HepG2 (cell line): ENCODE measurements at regions not wholly inside any gene's neighbourhood (a gene's known extent, or its start where the extent isn't known, plus 50 kb on each side); places are given as distances from the start of the nearest gene placed in this dataset.

Experiments used
- ATAC-seq: fragments of 200-7000 bp; cut with Tn5 transposase; 3 replicates; pipeline ENCODE4 v1.9.1; 2020; ENCODE audit warnings: mild to moderate bottlenecking, moderate library complexity
- BruUV-seq: library from RNA; stranded (reverse); fragments of 400-500 nt; replicated peaks from 2 replicates; lab custom pipeline; 2021; lab: Mats Ljungman, UMichigan
- CTCF ChIA-PET: fragments of 300-600 bp; formaldehyde crosslinking; extraction: SDS; loops from one replicate; lab custom pipeline; 2021; ENCODE audit warnings: low total read pairs, inconsistent platforms, low intra/inter-chr PET ratio; lab: Yijun Ruan, JAX
- POLR2A ChIA-PET: fragments of 350-600 bp; sonication (Branson Sonifier 250); formaldehyde crosslinking; loops from one replicate; lab custom pipeline; 2020; ENCODE audit warnings: antibody characterized with exemption, inconsistent platforms; lab: Yijun Ruan, JAX
- DNase-seq: peaks from one replicate; pipeline ENCODE4 v3.0.0-alpha.2; 2015; ENCODE audit warnings: low spot score
- FAIRE-seq: peaks from 3 replicates; lab custom pipeline; 2011; peaks lifted over from hg19 to GRCh38; lab: Jason Lieb, UNC
- H2AFZ ChIP-seq: one replicate; pipeline ENCODE4 v1.6.1; 2011; ENCODE audit warnings: low read length, inconsistent platforms
- H3K27ac ChIP-seq: fragments of 300-600 bp; 3 replicates; pipeline ENCODE4 v1.8.0; 2011; ENCODE audit warnings: mixed run types, mild to moderate bottlenecking, mixed read lengths, low read length, inconsistent platforms; ENCODE audit not compliant: insufficient read depth; ENCODE audit errors: extremely low read length
- H3K27me3 ChIP-seq, 2 experiments: fragments of 200-600 bp in 1 of 2; 2 replicates in 1 of 2; 3 replicates in 1 of 2; pipeline versions ENCODE4 v1.6.0 to v1.8.0; 2011; ENCODE audit warnings: low read length in 2 of 2, mild to moderate bottlenecking in 2 of 2, moderate library complexity in 2 of 2, inconsistent platforms in 1 of 2; ENCODE audit not compliant: insufficient read depth in 2 of 2, control insufficient read depth in 1 of 2
- H3K36me3 ChIP-seq, 2 experiments: fragments of 200-600 bp in 1 of 2; replicated peaks in 1 of 2; 2 replicates in 1 of 2; 3 replicates in 1 of 2; pipeline versions ENCODE4 v1.5.1 to v1.8.0; 2011; ENCODE audit warnings: low read length in 2 of 2, inconsistent platforms in 1 of 2; ENCODE audit not compliant: insufficient read depth in 2 of 2, control insufficient read depth in 1 of 2
- H3K4me1 ChIP-seq: 2 replicates; pipeline ENCODE4 v1.5.1; 2012; ENCODE audit warnings: low read length, inconsistent platforms; ENCODE audit not compliant: insufficient read depth
- H3K4me2 ChIP-seq: 2 replicates; pipeline ENCODE4 v1.6.0; 2011; ENCODE audit warnings: low read depth, low read length, inconsistent platforms
- H3K4me3 ChIP-seq, 3 experiments: fragments of 200-600 bp in 1 of 3; sonication (generic), shearing (Covaris generic) in 1 of 3; replicated peaks in 1 of 3; 2 replicates each; pipeline ENCODE4 v1.5.1; 2011 to 2016; ENCODE audit warnings: low read length in 3 of 3, inconsistent platforms in 2 of 3, low read depth in 2 of 3, mild to moderate bottlenecking in 2 of 3, control low read depth in 1 of 3, mixed read lengths in 1 of 3; ENCODE audit not compliant: insufficient read depth in 1 of 3
- H3K79me2 ChIP-seq: one replicate; pipeline ENCODE4 v1.6.1; 2011; ENCODE audit warnings: low read length, inconsistent platforms; ENCODE audit not compliant: insufficient read depth
- H3K9ac ChIP-seq: 2 replicates; pipeline ENCODE4 v1.6.0; 2011; ENCODE audit warnings: mild to moderate bottlenecking, low read depth, low read length, inconsistent platforms; ENCODE audit not compliant: insufficient read depth
- H3K9me3 ChIP-seq: 2 replicates; pipeline ENCODE4 v1.5.1; 2012; ENCODE audit warnings: mild to moderate bottlenecking, low read length
- H4K20me1 ChIP-seq: 2 replicates; pipeline ENCODE4 v1.6.0; 2011; ENCODE audit warnings: inconsistent platforms, mild to moderate bottlenecking, low read length, moderate library complexity; ENCODE audit not compliant: insufficient read depth
- AHR ChIP-seq: IDR thresholded peaks from 2 replicates; pipeline ENCODE4 v1.6.1; 2018; ENCODE audit warnings: missing genetic modification reagents, missing compliant biosample characterization
- EHMT2 ChIP-seq: fragments of 200-600 bp; sonication (generic); IDR thresholded peaks from 2 replicates; pipeline ENCODE4 v1.7.0; 2017; ENCODE audit warnings: antibody characterized with exemption, low read depth, low read length, borderline replicate concordance
- ELF1 ChIP-seq: sonication (generic); formaldehyde crosslinking; IDR thresholded peaks from 2 replicates; pipeline ENCODE4 v1.4.0; 2020; ENCODE audit warnings: missing genetic modification reagents
- ESRRA ChIP-seq: sonication (generic); formaldehyde crosslinking; IDR thresholded peaks from 2 replicates; pipeline ENCODE4 v1.5.1; 2020; ENCODE audit warnings: mild to moderate bottlenecking, low read depth, missing genetic modification reagents
- EZH2 ChIP-seq: conservative IDR thresholded peaks from 2 replicates; pipeline ENCODE4 v1.6.1; 2012; ENCODE audit warnings: mild to moderate bottlenecking, low read depth, low read length, moderate library complexity
- MAFF ChIP-seq: IDR thresholded peaks from 2 replicates; pipeline ENCODE4 v1.6.1; 2011; ENCODE audit warnings: low read depth, low read length, improper control_type of control experiment
- NBN ChIP-seq: fragments of 450-650 bp; conservative IDR thresholded peaks from 2 replicates; pipeline ENCODE4 v1.6.1; 2017
- RELA ChIP-seq: sonication (generic); formaldehyde crosslinking; IDR thresholded peaks from 2 replicates; pipeline ENCODE4 v1.4.0; 2020; ENCODE audit warnings: missing genetic modification reagents
- SAP130 ChIP-seq: IDR thresholded peaks from 2 replicates; pipeline ENCODE4 v1.6.1; 2016; ENCODE audit warnings: low read depth
- SMAD9 ChIP-seq: sonication (generic); formaldehyde crosslinking; IDR thresholded peaks from 2 replicates; pipeline ENCODE4 v1.5.1; 2020; ENCODE audit warnings: mild to moderate bottlenecking, missing genetic modification reagents
- SP5 ChIP-seq: IDR thresholded peaks from 2 replicates; pipeline ENCODE4 v1.6.1; 2016; ENCODE audit warnings: low read depth, borderline replicate concordance
- ZBTB38 ChIP-seq: sonication (generic); formaldehyde crosslinking; IDR thresholded peaks from 2 replicates; pipeline ENCODE4 v1.5.1; 2020; ENCODE audit warnings: mild to moderate bottlenecking, missing genetic modification reagents
- ZFP90 ChIP-seq: sonication (generic); formaldehyde crosslinking; IDR thresholded peaks from 2 replicates; pipeline ENCODE4 v1.8.0; 2022; ENCODE audit warnings: missing genetic modification reagents, mild to moderate bottlenecking, inconsistent platforms, borderline replicate concordance
- ZNF549 ChIP-seq: sonication (generic); formaldehyde crosslinking; IDR thresholded peaks from 2 replicates; pipeline ENCODE4 v1.5.0; 2020; ENCODE audit warnings: missing genetic modification reagents
- ZNF572 ChIP-seq: sonication (generic); formaldehyde crosslinking; IDR thresholded peaks from 2 replicates; pipeline ENCODE4 v1.5.1; 2020; ENCODE audit warnings: mild to moderate bottlenecking, missing genetic modification reagents
- ZNF747 ChIP-seq: sonication (generic); formaldehyde crosslinking; IDR thresholded peaks from 2 replicates; pipeline ENCODE4 v1.8.1; 2023; ENCODE audit warnings: missing genetic modification reagents, mild to moderate bottlenecking, borderline replicate concordance
- ZNF83 ChIP-seq: sonication (generic); formaldehyde crosslinking; IDR thresholded peaks from 2 replicates; pipeline ENCODE4 v1.4.0; 2020; ENCODE audit warnings: missing genetic modification reagents, mild to moderate bottlenecking, borderline replicate concordance
- WGBS: methylation state at CpG from one replicate; pipeline ENCODE4 v1.1.6; 2017; ENCODE audit warnings: low lambda C conversion rate; 5-methylcytosine and 5-hydroxymethylcytosine counted together
- in situ Hi-C: cut with HindIII; loops from 2 replicates; pipeline ENCODE4 v1.10.0; 2017; ENCODE audit warnings: low pct_unique_long_range_greater_than_20kb; ENCODE audit not compliant: extremely low pct_ligation_motif_present
- intact Hi-C: fragments of 100-400 bp; cut with micrococcal nuclease; formaldehyde crosslinking; loops from one replicate; pipeline ENCODE4 v1.10.0; 2022; ENCODE audit not compliant: unreplicated experiment
- TF ChIP-seq, protein P1 (sequence below), 2 experiments: sonication (generic) in 1 of 2; formaldehyde crosslinking in 1 of 2; IDR thresholded peaks; 2 replicates each; pipeline versions ENCODE4 v1.6.1 to v1.9.0; 2014 to 2022; ENCODE audit warnings: antibody characterized with exemption in 1 of 2, borderline replicate concordance in 1 of 2, inconsistent platforms in 1 of 2, low read depth in 1 of 2, missing genetic modification reagents in 1 of 2

GRCh38 chr9:91162311-91162710, 199.4 kb downstream of the AUH start (continued):
- TF ChIP-seq EZH2 = no peak
- no peak for TF ChIP-seq ZNF747 (CRISPR knock-in tag)
- TF ChIP-seq, protein P1, sequence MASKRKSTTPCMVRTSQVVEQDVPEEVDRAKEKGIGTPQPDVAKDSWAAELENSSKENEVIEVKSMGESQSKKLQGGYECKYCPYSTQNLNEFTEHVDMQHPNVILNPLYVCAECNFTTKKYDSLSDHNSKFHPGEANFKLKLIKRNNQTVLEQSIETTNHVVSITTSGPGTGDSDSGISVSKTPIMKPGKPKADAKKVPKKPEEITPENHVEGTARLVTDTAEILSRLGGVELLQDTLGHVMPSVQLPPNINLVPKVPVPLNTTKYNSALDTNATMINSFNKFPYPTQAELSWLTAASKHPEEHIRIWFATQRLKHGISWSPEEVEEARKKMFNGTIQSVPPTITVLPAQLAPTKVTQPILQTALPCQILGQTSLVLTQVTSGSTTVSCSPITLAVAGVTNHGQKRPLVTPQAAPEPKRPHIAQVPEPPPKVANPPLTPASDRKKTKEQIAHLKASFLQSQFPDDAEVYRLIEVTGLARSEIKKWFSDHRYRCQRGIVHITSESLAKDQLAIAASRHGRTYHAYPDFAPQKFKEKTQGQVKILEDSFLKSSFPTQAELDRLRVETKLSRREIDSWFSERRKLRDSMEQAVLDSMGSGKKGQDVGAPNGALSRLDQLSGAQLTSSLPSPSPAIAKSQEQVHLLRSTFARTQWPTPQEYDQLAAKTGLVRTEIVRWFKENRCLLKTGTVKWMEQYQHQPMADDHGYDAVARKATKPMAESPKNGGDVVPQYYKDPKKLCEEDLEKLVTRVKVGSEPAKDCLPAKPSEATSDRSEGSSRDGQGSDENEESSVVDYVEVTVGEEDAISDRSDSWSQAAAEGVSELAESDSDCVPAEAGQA (IDR thresholded peaks at IDR 0.05; ENCODE audit: low read depth) = no peak
- TF ChIP-seq, protein P1 (CRISPR knock-in tag; IDR thresholded peaks at IDR 0.05; ENCODE audit: borderline replicate concordance) = no peak

GRCh38 chr9:91162784-91163443, 198.8 kb downstream of the AUH start:
- no peak overlapping the region for H3K4me2 ChIP-seq
- no TSS peak for BruUV-seq
- H3K9me3 ChIP-seq = no peaks in the 10 kb centered on the region
- ATAC-seq (0 out of 3 replicates have a peak, but pooled peaks have one; percentile 19), DNase-seq (no peak), FAIRE-seq (no peak)
- in situ Hi-C loops = no loop called here
- no peak overlapping the region for H3K4me3 ChIP-seq
- no peaks in the 10 kb centered on the region for H3K79me2 ChIP-seq
- peaks cover 33% of the 10 kb centered on the region for H3K4me1 ChIP-seq
- no peaks in the 10 kb centered on the region for H3K27me3 ChIP-seq
- no peaks in the 10 kb centered on the region for H3K36me3 ChIP-seq
- intact Hi-C loops = no loop called here
- no peak overlapping the region for H2AFZ ChIP-seq
- POLR2A ChIA-PET = no interaction called here
- no peak overlapping the region for H3K9ac ChIP-seq
- no peak overlapping the region for H3K27ac ChIP-seq
- WGBS = 84% methylated on average over 13 of the region's 16 CpGs
- CTCF ChIA-PET = no interaction called here
- no peaks in the 10 kb centered on the region for H4K20me1 ChIP-seq
- TF ChIP-seq SMAD9 (CRISPR knock-in tag) = no peak
- no peak for TF ChIP-seq SP5 (CRISPR knock-in tag)
- no peak for TF ChIP-seq ZNF572 (CRISPR knock-in tag)
- no peak for TF ChIP-seq ZNF83 (CRISPR knock-in tag)
- no peak for TF ChIP-seq ZNF549 (CRISPR knock-in tag)
- TF ChIP-seq AHR (CRISPR knock-in tag) = no peak
- no peak for TF ChIP-seq SAP130 (CRISPR knock-in tag)
- peak; percentile 27; the same call in 1 of the 2 replicates for TF ChIP-seq MAFF
- no peak for TF ChIP-seq ELF1 (CRISPR knock-in tag)
- TF ChIP-seq ZFP90 (CRISPR knock-in tag) = no peak
- TF ChIP-seq NBN = no peak
- TF ChIP-seq ZBTB38 (CRISPR knock-in tag) = 0 out of 2 replicates have a peak, but pooled peaks have one; percentile 33
- TF ChIP-seq EHMT2 = no peak
- no peak for TF ChIP-seq RELA (CRISPR knock-in tag)
- TF ChIP-seq ESRRA (CRISPR knock-in tag) = no peak
